ENCODE measurements at regions not wholly inside any gene's neighbourhood (a gene's known extent, or its start where the extent isn't known, plus 50 kb on each side); places are given as distances from the start of the nearest gene placed in this dataset.

GRCh38 chr16:73403291-73403690 lies 355.4 kb upstream of the ZFHX3 start:
- dilution Hi-C loops (cut with HindIII; ENCODE audit: low sequenced_read_pairs, unreplicated experiment) (no loop called here), intact Hi-C loops (cut with micrococcal nuclease) (no loop called here), in situ Hi-C loops (cut with MboI; ENCODE audit: low sequenced_read_pairs) (no loop called here)
- H2AK5ac ChIP-seq (ENCODE audit: low read depth, low read length): no peak overlapping the region
- no peak overlapping the region for H3K4me3 ChIP-seq (ENCODE audit: insufficient read depth, low read depth, low read length)
- no peak overlapping the region for H3K56ac ChIP-seq (ENCODE audit: extremely low read depth, insufficient read depth, low read length)
- no peak for TF ChIP-seq RFX5 (IDR thresholded peaks at IDR 0.05; ENCODE audit: low read depth, low read length)
- no peak for TF ChIP-seq ELK1 (IDR thresholded peaks at IDR 0.05; ENCODE audit: borderline replicate concordance, low read depth, low read length)
- no peak for TF ChIP-seq POLR2A (IDR thresholded peaks at IDR 0.05; ENCODE audit: low read depth, low read length)
- TF ChIP-seq RCOR1 (IDR thresholded peaks at IDR 0.05; ENCODE audit: insufficient replicate concordance, low read length): no peak
- TF ChIP-seq CEBPB (IDR thresholded peaks at IDR 0.05; ENCODE audit: low read depth, low read length): no peak
- no peak for TF ChIP-seq MXI1 (IDR thresholded peaks at IDR 0.05; ENCODE audit: borderline replicate concordance, low read depth, low read length)
- TF ChIP-seq MAFK (IDR thresholded peaks at IDR 0.05; ENCODE audit: low read depth, low read length): no peak
- TF ChIP-seq NFE2L2 (IDR thresholded peaks at IDR 0.05; ENCODE audit: low read depth, low read length): no peak
- TF ChIP-seq RAD21 (IDR thresholded peaks at IDR 0.05; ENCODE audit: low read length): no peak
- no peak for TF ChIP-seq CTCF (conservative IDR thresholded peaks at IDR 0.05; ENCODE audit: low read depth, low read length)
- no peak for TF ChIP-seq BHLHE40 (IDR thresholded peaks at IDR 0.05; ENCODE audit: low read depth, low read length)
- TF ChIP-seq SMC3 (IDR thresholded peaks at IDR 0.05; ENCODE audit: low read depth, low read length): no peak
- TF ChIP-seq MAZ (IDR thresholded peaks at IDR 0.05; ENCODE audit: borderline replicate concordance, low read depth, low read length): no peak
- no peak for TF ChIP-seq USF2 (IDR thresholded peaks at IDR 0.05; ENCODE audit: low read depth, low read length)
- no peak for TF ChIP-seq CHD1 (IDR thresholded peaks at IDR 0.05; ENCODE audit: low read depth, low read length)
- TF ChIP-seq FOS (IDR thresholded peaks at IDR 0.05; ENCODE audit: low read depth, low read length): no peak
- no peak overlapping the region for H2BK20ac ChIP-seq (ENCODE audit: low read depth, low read length)
- no peak overlapping the region for H3K9ac ChIP-seq (ENCODE audit: low read depth, low read length)
- no peaks in the 10 kb centered on the region for H3K79me1 ChIP-seq (ENCODE audit: low read depth in 1 of 2, low read length in 2 of 2)
- no peak overlapping the region for H2BK5ac ChIP-seq (ENCODE audit: low read depth, low read length, poor library complexity, severe bottlenecking)
- H3K4me2 ChIP-seq (ENCODE audit: low read depth, low read length): no peak overlapping the region
- 66% methylated on average over 5 of the region's 12 CpGs; no CpG with 5 or more reads in 1 of the 2 experiments for WGBS, 2 experiments (ENCODE audit: extremely low coverage in 2 of 2, insufficient read length in 1 of 2)
- H3K4ac ChIP-seq (ENCODE audit: low read depth, low read length): no peak overlapping the region
- H2BK120ac ChIP-seq (ENCODE audit: low read depth, low read length): no peak overlapping the region
- no peak for ATAC-seq (ENCODE audit: low read depth)
- H3K14ac ChIP-seq (replicated peaks; ENCODE audit: low read depth, low read length): no peak overlapping the region
- no peaks in the 10 kb centered on the region for H3K4me1 ChIP-seq (ENCODE audit: control insufficient read depth, insufficient read depth, low read length)
- no peaks in the 10 kb centered on the region for H3K36me3 ChIP-seq (ENCODE audit: control insufficient read depth, insufficient read depth, low read length)
- no peak overlapping the region for H2AK9ac ChIP-seq (replicated peaks; ENCODE audit: low read depth, low read length, poor library complexity)
- BruUV-seq (replicated peaks): no TSS peak
- H3K27ac ChIP-seq (ENCODE audit: insufficient read depth, low read length): no peak overlapping the region
- no peak for DNase-seq
- no peak overlapping the region for H4K91ac ChIP-seq (ENCODE audit: insufficient read depth, low read depth, low read length)
- H3K23ac ChIP-seq (ENCODE audit: low read depth, low read length): no peak overlapping the region
- CTCF ChIA-PET: interaction anchor here (0.6 kb wide), 1 partner anchor 649 kb away, joined by 4 read pairs; no protein-coding TSS in a partner anchor
- no peak overlapping the region for H2BK15ac ChIP-seq (ENCODE audit: low read depth, low read length)
- H3K18ac ChIP-seq (ENCODE audit: low read depth, low read length): no peak overlapping the region
- no peaks in the 10 kb centered on the region for H3K9me1 ChIP-seq (ENCODE audit: insufficient read depth, low read length)
- H3K27me3 ChIP-seq (ENCODE audit: control insufficient read depth, insufficient read depth, low read length): no peaks in the 10 kb centered on the region; the same call in 1 of the 2 replicates
- no peak overlapping the region for H4K8ac ChIP-seq (ENCODE audit: low read depth in 2 of 2, low read length in 2 of 2)
- no peak overlapping the region for H2AFZ ChIP-seq (replicated peaks; ENCODE audit: low read length, poor library complexity)
- H4K5ac ChIP-seq (ENCODE audit: low read depth, low read length): no peak overlapping the region
- POLR2A ChIA-PET (ENCODE audit: unreplicated experiment): no interaction called here
- no peaks in the 10 kb centered on the region for H4K20me1 ChIP-seq (ENCODE audit: insufficient read depth, low read length)
- no peaks in the 10 kb centered on the region for H3K9me3 ChIP-seq (ENCODE audit: control insufficient read depth, insufficient read depth, low read length)
